COLO829 (cell line): ENCODE measurements at regions not wholly inside any gene's neighbourhood (a gene's known extent, or its start where the extent isn't known, plus 50 kb on each side); places are given as distances from the start of the nearest gene placed in this dataset.

ENCODE experiments used
- DNase-seq: peaks from one replicate; pipeline ENCODE4 v3.0.0; 2012; ENCODE audit warnings: low spot score

- no peak for DNase-seq
Observed at GRCh38 chr17:79341816-79342215, 267.2 kb downstream of the ENGASE start.

DNA sequence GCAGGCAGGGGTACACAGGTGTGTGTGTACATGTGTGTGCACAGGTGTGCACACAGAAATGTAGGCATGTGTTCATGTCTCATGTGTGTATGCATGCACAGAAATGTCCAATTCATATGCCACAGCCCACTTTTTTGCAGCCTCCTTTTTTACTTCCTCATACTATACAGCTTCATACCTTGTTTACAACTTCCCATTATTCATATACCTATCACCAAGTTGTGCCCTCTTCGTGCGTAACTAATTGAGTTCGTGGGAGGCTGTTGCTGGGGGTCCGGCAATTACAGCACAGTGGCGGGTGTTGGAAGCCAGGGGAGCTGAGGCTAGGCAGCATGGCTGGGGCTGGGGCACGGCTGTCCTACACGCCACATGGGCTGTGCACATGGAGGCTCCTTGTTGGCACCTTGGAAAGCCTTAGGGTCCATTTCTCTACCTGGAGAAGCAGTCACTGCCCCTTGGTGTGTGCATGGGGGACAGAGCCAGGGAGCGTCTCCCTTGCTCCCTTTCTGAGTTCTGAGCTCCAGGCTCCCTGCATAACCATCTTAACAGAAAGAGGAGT, 266.7 kb downstream of the ENGASE start:
- no peak for DNase-seq

DNA sequence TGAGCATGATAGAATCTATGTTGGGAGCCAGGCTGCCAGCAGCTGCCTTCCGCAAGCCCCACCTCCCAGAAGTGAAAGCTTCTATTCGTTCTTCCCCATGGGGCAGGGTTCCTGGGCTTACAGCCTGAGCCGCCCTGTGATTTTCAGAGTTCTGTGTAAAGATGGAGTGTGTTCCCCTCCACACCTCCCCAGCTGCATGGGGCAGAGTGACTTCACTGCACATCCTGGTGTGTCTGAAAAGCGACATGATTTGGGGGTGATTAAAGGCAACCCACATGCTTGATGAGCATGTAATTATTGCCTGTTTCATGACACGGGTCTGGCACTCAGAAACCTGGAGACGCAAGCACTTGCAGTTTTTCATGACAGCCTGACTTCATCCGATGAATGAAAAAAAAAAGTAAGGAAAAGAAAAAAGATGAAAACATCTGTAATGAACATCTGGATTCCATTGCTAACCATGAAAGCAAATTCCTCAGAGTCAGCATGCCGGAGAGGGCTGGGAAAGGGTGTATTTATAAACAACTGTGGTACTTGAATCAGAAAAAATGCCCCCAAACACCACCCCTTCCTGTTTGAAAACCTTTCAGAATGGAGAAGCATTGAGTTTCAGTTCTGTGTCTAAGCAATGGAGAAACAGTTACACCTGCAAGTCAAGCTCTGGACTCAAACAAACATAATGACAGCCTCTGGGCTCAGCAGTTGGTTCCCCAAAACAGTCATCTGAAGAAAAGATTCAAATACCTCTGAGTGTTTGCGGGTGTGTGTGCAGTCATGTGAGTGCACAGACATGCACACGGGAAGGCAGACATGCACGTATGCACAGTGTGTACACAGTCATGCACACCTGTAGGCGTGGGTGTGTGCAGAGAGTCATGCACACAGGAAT, 266.0 kb downstream of the ENGASE start:
- DNase-seq, result no peak

- no peak for DNase-seq
Observed at GRCh38 chr17:79339321-79339720, 264.7 kb downstream of the ENGASE start.

DNA sequence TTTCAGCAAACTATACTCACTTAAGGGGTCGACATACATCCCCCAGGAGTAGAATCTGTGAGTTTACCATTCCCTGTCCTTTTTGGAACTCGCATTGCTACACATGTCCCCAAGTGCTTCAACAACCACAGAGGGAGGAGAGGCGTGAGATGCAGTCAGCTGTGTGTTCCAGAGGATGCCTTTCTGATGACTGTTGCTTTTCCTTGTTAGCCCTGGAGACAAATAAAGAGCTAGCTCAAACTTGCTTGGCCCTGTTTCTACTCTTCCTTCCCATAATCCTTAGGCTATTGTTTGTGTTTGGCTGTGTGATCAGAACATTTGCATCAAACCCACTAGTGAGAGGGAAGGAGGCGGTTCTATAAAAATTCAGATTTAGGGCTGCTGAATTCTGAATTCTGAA, 264.0 kb downstream of the ENGASE start:
- DNase-seq, result no peak

- DNase-seq, result no peak
Observed at GRCh38 chr17:79338152-79338551, 263.5 kb downstream of the ENGASE start.

DNA sequence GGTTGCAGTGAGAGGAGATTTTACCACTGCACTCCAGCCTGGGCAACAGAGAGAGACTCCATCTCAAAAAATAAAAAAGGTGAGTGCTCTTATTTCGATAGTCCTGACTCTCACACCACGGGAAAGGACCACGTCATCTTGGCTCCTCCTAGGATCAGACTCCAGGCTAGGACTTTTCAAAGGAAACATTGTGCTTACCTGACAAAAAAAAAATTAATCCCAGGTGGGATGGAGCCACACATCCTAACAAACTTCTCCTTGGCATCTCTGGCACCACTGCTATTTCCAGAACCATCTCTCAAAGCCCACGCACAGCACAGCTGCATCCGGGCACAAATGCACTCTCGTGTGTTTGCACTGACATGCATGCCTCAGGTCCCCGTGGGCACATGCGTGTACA, 262.4 kb downstream of the ENGASE start:
- DNase-seq, result no peak

DNA sequence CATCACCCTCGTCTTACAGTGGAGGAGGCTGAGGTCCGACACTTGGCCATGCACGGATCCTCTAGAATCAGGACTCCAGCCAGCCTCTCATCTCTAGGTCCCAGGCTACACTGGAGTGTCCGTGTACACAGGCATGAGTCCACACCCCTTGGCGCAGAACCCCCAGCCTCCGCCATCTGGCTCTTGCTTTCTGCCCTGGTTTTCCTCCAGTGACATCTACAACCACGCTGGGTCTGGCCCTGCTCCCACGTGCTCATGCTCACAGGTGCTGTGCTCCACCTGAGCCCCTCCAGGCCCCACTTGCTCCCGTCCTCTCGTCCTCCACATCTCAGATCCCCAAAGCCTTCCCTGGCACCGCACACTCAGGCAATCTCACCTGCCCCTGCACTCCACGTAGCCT, 260.8 kb downstream of the ENGASE start:
- DNase-seq, result no peak

DNA sequence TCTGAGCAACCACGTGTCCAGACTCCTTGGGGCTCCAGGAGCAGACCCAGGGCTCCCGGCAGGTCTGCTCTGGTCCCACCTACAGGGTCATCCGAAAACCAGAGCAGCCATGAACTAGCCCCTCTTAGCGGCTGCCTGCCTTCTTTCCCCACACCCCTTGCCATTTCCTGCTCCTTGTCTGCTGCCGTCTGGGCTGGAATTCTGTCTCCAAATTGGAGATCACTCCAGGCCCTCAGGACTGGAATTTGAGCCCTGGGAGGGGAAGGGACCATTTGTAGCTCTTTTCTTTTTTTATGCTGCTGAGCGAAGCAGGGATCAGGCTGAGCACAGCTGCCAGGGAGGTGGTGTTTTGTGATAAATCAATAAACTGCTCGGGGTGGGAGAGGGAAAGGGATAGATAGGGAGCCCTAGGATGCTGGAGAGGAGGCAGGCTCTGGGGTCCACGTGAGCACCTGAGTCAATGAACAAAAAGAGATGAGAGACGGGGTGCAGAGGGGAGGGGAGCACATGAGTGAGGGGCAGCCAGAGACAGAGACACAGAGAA, 257.5 kb downstream of the ENGASE start:
- no peak for DNase-seq

GRCh38 chr17:79331492-79331891, 256.9 kb downstream of the ENGASE start:
- DNase-seq, result no peak

DNA sequence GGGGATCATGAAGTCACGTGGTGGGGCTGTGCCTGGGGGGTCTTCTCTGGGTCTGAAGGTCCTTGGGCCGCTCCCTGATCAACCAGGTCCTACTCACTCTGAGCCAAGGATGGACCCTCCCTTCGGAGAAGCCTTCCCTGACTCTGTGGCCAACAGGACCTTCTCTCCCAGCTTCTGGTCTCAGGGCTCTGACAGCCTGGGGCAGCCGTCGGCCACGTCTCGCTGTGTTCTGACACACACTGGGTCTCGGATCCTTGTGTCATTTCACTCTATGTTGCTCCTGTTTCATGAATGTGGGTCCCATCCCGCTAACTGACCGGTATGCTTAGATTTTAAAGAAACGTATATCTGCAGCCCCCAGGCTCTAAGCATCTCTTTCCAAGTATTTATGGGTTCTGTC, 256.1 kb downstream of the ENGASE start:
- no peak for DNase-seq

GRCh38 chr17:79330229-79330628, 255.6 kb downstream of the ENGASE start:
- no peak for DNase-seq

DNA sequence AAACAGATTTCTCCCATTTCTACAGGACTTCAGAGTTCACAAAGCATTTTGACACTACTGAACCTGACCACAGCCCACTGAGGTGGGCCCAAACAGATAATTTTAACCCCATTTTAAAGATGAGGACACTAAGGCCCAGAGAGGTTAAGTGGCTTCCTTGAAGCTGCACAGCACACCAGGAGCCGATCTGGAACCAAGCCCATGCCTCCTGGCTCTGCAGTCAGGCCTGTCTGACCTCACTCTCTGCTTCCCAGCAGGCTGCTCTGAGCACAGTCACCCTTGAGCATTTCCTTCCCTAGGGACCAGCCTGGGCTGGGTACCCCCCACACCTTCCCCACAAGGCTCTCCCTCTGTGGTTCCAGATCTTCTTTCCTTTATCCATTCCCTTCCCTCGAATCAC, 252.2 kb downstream of the ENGASE start:
- DNase-seq, result no peak

DNA sequence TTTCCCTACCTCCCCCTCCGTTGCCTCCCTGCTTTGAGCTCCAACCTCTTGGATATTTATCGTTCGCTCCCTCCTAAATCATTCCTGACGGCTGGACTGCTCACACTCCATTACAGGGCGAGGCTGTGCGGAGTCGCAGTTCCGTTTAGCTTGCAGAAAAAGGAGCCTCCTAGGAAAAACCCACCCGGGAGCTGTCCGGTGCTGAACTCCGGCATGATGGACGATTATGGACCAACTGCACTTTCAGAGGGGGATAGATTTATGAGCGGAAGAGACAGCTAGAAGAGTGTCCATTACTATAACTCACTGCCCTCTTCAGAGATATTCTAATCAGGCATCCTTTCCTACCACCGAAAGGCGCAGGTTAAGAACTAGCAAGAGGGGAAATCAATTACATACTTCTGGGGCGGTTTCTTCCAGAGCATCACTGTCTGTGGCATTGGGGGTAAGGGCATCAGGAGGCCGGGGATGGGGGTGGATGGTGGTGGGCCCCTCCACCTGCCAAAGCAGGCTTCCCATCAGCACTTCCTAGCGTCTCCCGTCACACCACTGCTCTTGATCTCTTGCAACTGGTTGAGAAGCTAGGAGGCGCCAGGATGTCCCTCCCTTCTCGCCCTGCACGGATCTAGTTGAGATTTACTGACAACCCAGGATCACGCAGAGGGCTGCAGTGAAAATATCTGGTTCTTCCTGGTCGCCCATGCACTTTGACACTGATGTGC, 251.2 kb downstream of the ENGASE start:
- peak; percentile 18 for DNase-seq

- no peak for DNase-seq
Observed at GRCh38 chr17:79324194-79324593, 249.6 kb downstream of the ENGASE start.

GRCh38 chr17:79323566-79323965, 248.9 kb downstream of the ENGASE start:
- no peak for DNase-seq

DNA sequence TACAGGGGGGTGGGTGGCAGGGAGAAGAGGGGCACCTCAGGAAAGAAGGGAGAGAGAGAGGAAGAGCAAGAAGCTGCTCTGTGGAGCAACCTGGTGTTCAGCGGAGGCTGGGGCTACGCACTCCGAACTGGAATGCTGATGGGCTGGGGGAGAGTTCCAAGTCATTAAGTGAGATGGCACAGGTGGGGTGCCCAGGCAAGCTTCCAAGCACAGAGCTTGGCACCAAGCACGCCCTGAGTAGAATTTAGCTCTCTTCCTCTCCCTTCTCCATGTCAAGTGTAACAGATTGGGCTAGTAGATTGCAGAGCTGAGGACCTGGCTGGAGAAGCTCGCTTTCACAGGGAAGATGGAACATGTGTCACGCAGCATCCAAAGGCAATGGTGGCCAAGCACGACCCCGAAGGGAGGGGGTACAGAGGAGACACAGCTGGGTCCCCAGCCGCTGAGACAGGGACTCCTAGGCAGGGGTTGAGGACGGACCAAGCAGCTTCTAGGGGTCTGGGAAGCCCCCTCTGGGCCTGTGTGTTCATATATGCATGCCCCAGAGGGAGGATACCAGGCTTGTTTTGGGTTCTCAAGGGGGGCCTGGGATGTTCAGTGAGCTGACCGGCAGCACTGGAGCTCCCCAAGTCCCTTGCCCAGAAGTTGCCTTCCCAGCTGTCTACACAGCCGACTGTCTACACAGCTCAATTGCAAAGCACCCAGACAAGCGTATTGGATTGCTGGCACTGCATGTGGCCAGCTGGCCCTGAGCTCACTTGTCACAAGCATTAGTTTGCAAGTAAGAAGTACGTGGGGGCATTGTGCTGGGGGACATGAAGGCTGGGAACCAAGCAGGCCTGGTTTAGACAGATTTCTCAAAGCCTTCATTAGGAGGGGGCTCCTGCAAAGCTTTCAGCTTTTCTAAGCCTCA, 247.8 kb downstream of the ENGASE start:
- no peak for DNase-seq

- no peak for DNase-seq
Observed at GRCh38 chr17:79320331-79320730, 245.7 kb downstream of the ENGASE start.

DNA sequence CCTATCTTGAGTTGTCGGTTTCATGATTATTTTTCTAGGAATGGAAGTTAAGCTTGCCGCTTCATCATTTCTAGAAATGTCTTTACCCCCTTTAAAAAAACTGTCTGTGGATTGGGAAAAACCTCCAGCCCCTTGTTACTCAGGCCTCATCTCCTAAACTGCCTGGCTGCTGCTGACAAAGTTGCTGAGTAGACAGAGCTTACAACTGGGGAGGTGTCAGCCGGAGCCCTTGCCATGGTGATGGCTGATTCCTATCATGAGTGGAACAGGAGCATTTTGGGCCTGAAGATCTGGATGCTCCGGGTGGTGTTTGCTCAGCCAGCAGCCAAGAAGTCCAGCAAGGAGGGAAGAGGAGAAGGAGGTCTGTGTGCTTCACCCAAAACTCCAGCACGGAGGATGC, 243.3 kb downstream of the ENGASE start:
- no peak for DNase-seq

- no peak for DNase-seq
Observed at GRCh38 chr17:79316805-79317204, 242.2 kb downstream of the ENGASE start.

- DNase-seq, result no peak
Observed at GRCh38 chr17:79315358-79316105, 240.9 kb downstream of the ENGASE start.
